Stimulated activated CD4-positive, alpha-beta T cell treated with anti-CD3 and anti-CD28 coated beads, Interleukin-15, amount 100 ng/mL, for 24 hours (primary cell): ENCODE measurements at regions not wholly inside any gene's neighbourhood (a gene's known extent, or its start where the extent isn't known, plus 50 kb on each side); places are given as distances from the start of the nearest gene placed in this dataset.
A peak's percentile ranks its signal among the peaks of the same experiment; 100 is the strongest.
"Not testable (repeated sequence)": the region's sequence is repeated elsewhere in the genome, so short reads cannot be mapped to it uniquely, and the experiment has no call there.

Experiments used
- DNase-seq: peaks from one replicate; pipeline ENCODE4 v3.0.0-alpha.2; 2020

DNA sequence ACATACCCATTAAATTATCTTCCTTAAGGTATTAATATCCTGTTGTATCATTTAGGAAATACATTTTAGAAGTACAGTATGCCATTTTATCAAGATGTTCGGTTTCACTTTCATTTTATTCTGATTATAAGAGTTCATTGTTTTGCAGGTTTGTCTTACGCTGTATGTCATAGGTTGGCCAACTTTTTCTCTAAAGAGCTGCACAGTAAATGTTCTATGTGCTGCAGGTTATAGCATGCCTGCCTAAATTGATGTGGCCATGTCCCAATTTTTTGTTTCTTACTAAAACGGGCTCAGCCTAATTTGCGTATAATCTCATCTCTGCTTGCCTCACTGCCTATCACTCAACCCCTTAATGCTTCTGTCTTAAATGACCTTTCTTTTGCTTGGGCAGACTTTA is 126.4 kb downstream of the USP22 start:
- DNase-seq, result no peak

DNA sequence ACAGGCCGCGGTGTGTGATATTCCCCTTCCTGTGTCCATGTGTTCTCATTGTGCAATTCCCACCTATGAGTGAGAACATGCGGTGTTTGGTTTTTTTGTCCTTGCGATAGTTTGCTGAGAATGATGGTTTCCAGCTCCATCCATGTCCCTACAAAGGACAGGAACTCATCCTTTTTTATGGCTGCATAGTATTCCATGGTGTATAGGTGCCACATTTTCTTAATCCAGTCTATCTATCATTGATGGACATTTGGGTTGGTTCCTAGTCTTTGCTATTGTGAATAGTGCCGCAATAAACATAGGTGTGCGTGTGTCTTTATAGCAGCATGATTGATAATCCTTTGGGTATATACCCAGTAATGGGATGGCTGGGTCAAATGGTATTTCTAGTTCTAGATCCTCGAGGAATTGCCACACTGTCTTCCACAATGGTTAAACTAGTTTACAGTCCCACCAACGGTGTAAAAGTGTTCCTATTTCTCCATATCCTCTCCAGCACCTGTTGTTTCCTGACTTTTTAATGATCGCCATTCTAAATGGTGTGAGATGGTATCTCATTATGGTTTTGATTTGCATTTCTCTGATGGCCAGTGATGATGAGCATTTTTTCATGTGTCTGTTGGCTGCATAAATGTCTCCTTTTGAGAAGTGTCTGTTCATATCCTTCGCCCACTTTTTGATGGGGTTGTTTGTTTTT is 125.1 kb downstream of the USP22 start:
- DNase-seq, result not testable (repeated sequence)

DNA sequence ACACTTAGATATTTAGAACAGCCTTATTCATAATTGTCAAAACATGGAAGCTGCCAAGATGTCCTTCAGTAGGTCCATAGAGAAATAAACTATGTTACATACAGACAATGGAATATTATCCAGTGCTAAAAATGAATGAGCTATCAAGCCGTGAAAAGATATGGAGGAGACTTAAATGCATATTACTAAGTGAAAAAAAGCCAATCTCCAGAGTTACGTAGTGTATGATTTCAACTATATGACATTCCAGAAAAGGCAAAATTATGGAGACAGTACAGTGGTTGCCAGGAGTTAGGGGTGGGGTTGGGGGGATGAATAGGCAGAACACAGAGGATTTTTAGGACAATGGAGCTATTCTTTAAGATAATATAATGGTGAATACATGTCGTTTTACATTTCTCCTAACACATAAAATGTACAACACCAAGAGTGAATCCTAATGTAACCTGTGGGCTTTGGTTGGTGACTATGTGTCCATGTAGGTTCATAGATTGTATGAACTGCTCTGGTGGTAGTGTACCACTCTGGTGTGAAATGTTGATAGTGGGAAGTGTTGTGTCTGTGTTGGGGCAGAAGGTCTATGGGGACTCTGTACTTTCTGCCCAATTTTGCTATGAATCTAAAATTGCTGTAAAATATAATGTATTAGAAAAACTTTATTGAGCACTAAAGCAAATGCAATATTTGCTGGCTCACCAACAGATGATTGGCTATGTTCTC is 122.6 kb downstream of the USP22 start:
- no peak for DNase-seq

- no peak for DNase-seq
Observed at GRCh38 chr17:20920815-20921199, 122.0 kb downstream of the USP22 start.

DNA sequence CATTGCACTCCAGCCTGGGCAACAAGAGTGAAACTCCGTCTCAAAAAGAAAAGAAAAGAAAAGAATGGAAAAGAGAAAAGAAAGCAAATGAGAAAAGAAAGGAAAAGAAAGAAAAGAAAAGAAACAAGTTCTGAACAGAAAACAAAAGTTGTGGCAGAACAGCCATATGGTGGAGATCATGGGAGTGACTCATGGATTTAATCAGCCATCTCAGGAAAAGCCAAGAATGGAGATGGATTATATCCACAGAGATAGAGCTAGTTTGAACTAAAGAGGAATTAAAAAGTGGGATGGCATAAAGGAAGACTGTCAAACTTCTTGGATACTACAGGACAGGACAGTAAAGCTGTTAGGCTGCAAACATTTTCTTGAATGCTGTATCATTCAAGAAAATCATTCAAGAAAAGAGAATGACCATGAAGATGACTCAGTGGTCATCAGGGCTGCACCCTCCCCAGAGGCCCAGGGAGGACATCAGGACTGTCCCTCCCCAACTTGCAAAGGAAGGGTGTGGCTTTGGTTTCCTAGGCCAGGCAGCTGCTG is 120.6 kb downstream of the USP22 start:
- no peak for DNase-seq

DNA sequence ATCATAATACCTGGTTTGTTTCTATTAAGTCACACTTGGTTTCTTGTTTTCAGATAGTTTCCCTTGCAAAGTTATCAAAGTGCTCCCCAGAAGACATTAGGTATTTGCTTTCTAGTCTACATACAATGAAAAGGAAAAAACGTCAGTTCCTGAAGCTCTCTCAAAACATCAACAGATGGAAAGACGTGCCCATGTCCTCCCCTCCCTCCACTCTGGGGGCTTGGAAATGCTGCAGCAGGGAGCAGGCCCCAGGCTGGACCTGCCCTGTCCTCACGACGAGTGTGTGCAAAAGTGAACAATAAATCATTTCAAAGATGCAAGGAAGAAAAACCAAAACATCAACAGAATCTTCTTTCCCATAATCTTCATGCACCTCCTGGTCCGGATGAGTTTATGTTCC is 118.5 kb downstream of the USP22 start:
- no peak for DNase-seq

- DNase-seq, result no peak
Observed at GRCh38 chr17:20925091-20925490, 117.7 kb downstream of the USP22 start.

- DNase-seq, result no peak
Observed at GRCh38 chr17:20925954-20926353, 116.9 kb downstream of the USP22 start.

GRCh38 chr17:20926532-20926931 is 116.3 kb downstream of the USP22 start:
- no peak for DNase-seq

GRCh38 chr17:20927308-20927977 is 115.4 kb downstream of the USP22 start:
- no peak for DNase-seq

GRCh38 chr17:20929334-20929733 is 113.5 kb downstream of the USP22 start:
- no peak for DNase-seq

DNA sequence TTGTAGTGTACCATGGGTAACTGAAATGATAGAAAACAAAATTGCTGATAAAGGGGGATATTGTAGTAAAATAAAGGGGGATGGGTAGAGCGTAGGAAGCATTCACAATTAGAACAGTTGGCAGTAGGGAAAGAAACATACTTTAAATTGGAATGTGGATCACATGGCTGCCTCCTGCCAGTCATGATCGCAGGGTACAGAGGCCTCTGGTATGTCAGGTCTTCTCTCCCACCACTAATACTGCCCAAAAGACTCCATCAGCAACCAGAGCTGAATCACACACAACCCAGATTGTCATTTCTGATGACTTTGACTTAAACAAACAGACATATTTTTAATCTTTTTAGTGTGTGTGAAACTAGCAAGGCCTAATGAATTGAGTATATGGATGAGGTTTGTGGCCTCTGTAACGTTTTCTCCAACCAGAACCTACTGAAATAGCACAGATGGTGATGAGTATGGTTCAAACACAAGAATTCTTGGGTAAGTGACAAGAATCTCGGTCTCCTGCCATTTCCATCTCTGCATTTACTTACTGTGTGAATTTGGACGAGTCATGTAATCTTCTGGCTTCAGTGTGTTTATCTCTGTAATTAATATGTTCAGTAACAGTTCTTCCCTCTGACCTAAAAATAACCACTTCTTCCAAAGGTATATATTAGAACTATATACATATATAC is 112.6 kb downstream of the USP22 start:
- DNase-seq, result no peak

DNA sequence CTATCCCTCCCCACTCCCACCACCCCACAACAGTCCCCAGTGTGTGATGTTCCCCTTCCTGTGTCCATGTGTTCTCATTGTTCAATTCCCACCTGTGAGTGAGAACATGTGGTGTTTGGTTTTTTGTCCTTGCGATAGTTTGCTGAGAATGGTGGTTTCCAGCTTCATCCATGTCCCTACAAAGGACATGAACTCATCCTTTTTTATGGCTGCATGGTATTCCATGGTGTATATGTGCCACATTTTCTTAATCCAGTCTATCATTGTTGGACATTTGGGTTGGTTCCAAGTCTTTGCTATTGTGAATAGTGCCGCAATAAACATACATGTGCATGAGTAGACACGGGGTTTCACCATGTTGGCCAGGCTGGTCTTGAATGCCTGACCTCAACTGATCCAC is 109.8 kb downstream of the USP22 start:
- not testable (repeated sequence) for DNase-seq

DNA sequence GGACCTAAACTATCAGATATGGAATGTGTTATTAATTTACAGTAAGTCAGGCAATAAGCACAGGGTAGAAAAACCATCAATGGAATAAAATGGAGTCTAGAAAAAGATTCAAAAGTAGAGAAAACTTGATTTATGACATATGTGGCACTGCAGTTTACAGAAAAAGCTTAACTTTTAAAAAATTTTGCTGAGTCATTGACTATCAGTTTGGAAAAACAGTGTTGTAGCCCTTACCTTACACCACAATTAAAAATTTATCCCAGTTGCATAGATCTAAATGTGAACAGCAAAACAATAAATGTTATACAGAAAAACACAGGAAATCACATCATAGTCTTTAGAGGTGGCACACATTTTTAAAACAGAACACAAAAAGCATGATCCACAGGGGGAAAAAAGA is 108.5 kb downstream of the USP22 start:
- DNase-seq, result no peak

DNA sequence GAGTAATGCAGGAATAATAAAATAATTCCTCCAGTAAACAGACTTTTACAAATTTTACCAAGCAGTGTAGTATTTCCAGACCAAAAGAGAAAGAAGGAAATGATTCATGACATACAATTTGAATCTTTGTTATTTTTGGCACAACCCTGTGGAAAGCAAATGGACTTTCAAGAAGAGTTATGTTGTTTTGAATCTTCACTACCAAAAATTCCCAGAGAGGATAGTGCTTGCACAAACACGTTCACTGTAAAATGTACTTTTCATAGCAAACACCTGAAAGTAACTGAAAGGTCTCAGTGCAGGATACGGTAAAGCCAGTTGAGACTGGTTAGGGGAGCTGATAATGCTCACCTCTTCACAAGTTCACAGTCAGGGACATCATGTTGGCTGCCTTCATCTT is 107.1 kb downstream of the USP22 start:
- DNase-seq, result no peak

DNA sequence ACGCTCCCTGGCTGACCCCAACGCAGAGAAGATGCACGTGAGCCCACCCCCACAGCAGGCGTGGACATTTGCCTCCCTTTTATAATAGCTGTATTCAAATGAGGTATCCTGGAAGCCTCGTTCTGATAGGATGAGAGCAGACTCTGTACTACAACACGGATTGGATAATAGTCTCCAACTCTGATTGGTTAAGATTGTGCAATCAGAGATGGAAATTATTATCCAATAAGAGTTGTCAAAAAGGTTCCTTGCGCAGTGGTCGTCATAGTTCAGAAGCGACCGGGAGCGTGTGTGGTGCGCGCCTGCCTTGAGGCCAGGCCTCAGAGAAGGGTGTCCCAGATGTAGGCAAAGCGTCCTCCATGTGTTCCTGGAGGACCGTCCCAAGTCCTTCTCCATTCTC is 104.6 kb downstream of the USP22 start:
- DNase-seq, result no peak

DNA sequence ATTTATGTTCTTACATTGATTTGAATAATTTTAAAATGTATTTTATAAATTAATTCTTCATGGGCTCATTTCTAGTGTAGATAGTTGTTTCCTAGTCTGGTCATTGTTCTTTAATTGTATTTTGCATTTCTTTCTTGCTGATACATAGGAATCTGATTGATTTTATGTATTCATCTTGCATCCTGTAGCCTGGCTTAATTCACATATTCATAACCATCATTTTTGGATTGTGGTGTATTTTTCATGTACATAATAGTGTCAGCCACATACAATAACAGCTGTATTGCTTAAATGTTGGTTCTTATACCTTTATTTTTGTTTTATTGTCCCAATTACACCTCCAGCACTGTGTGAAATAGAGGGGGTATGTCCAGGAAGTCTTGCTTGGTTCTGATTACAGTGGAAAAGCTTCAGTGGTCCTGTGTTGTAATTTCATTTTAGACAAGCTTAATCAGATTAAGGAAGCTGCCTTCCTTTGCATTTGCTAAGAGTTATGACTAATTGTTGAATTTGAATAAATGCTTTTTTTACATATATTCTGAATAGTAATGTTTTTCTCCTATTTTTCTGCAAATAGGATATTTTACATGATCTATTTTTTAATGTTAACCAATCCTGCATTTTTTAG is 103.7 kb downstream of the USP22 start:
- no peak for DNase-seq

DNA sequence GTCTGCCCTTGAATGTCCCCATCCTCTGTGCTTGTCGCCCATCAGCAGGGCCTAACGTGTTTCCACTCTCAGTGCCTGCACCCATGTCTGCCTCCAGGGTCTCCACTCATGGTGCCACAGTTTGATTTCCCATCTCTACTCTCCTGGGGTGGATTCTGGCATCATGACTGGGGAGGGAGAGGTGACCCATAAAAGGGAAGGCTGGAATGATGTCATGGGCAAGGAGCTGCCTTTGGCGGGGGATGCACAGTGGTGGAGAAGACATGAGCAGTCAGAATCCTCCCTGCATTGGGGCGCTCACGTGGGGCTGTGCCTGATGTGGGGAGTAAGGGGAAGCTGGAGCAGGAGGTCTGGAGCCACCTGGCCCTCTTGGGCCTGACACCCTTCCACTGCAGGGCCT is 100.9 kb downstream of the USP22 start:
- no peak for DNase-seq

GRCh38 chr17:20944014-20944865 is 98.6 kb downstream of the USP22 start:
- DNase-seq, result peak; percentile 35

- DNase-seq, result not testable (repeated sequence)
Observed at GRCh38 chr17:20947708-20948107, 95.1 kb downstream of the USP22 start.

DNA sequence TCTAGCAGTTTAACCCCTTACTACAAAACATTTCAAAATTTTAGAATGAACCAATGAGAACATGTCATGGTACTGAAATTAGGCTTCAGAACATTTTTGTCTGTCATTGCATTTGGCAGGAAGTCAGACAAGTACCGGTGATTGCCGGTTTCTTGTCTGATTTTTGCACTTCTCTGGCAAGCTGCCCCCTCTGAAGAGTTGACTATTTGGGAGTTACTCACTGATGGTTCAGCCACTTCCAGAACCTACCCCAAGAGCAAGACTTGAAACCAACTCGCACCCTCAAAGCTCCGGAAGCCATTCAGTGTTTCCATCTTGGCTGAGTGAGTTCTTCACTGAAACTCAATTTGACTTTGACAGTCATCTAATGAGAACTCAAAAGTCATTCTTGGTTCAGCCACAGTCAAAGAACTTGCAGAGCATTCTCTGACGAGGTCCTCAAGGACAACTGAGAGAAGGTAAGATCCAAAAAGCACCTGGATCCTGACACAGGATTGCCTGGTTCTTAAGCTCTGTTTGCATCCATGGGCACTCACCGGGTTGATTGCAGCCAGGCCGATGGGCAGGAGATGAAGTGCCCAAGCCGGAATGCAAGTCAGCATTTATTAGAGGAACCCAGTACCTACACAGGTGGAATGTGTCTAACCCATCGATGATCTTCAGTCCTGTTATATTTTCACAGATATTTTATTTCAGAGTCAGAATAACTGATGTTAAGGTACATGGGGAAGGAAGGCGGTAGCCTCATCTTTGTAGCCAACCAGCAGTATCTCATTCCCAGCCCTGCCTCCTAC is 93.6 kb downstream of the USP22 start:
- peak; percentile 48 for DNase-seq
